HG03457 (cell line): ENCODE measurements at regions not wholly inside any gene's neighbourhood (a gene's known extent, or its start where the extent isn't known, plus 50 kb on each side); places are given as distances from the start of the nearest gene placed in this dataset.
"Not testable (repeated sequence)": the region's sequence is repeated elsewhere in the genome, so short reads cannot be mapped to it uniquely, and the experiment has no call there.

Experiments used
- ATAC-seq: cut with Tn5 transposase; IDR thresholded peaks from one replicate; pipeline ENCODE4 v1.9.1; 2021; ENCODE audit warnings: moderate number of reproducible peaks; ENCODE audit not compliant: unreplicated experiment

GRCh38 chr5:92748072-92748676 lies 832.8 kb downstream of the NR2F1-AS1 start:
- no peak for ATAC-seq

- ATAC-seq: no peak
These were observed 839.1 kb downstream of the NR2F1-AS1 start for GRCh38 chr5:92741906-92742305.

- ATAC-seq: no peak
These were observed 846.6 kb downstream of the NR2F1-AS1 start for GRCh38 chr5:92734211-92734940.

GRCh38 chr5:92730486-92730885 lies 850.5 kb downstream of the NR2F1-AS1 start:
- no peak for ATAC-seq

- ATAC-seq: no peak
These were observed 851.9 kb downstream of the NR2F1-AS1 start for GRCh38 chr5:92729088-92729487.

GRCh38 chr5:92715946-92716520 lies 865.0 kb downstream of the NR2F1-AS1 start:
- no peak for ATAC-seq

GRCh38 chr5:92713826-92714225 lies 867.2 kb downstream of the NR2F1-AS1 start:
- no peak for ATAC-seq

- ATAC-seq: no peak
These were observed 867.7 kb downstream of the NR2F1-AS1 start for GRCh38 chr5:92713335-92713743.

GRCh38 chr5:92711956-92712355 lies 869.1 kb downstream of the NR2F1-AS1 start:
- no peak for ATAC-seq

- no peak for ATAC-seq
These were observed 876.4 kb downstream of the NR2F1-AS1 start for GRCh38 chr5:92704590-92704989.

GRCh38 chr5:92703976-92704375 lies 877.0 kb downstream of the NR2F1-AS1 start:
- ATAC-seq: no peak

GRCh38 chr5:92695123-92696003 lies 885.7 kb downstream of the NR2F1-AS1 start:
- no peak for ATAC-seq

GRCh38 chr5:92694067-92694466 lies 887.0 kb downstream of the NR2F1-AS1 start:
- no peak for ATAC-seq

- ATAC-seq: not testable (repeated sequence)
These were observed 889.1 kb downstream of the NR2F1-AS1 start for GRCh38 chr5:92691955-92692354.

GRCh38 chr5:92687821-92688722 lies 892.9 kb downstream of the NR2F1-AS1 start:
- no peak for ATAC-seq

GRCh38 chr5:92678640-92679039 lies 902.4 kb downstream of the NR2F1-AS1 start:
- no peak for ATAC-seq

- ATAC-seq: no peak
These were observed 904.5 kb downstream of the NR2F1-AS1 start for GRCh38 chr5:92676215-92677165.

- no peak for ATAC-seq
These were observed 906.7 kb downstream of the NR2F1-AS1 start for GRCh38 chr5:92674321-92674720.

- ATAC-seq: no peak
These were observed 915.5 kb downstream of the NR2F1-AS1 start for GRCh38 chr5:92665506-92665905.
